Stimulated activated CD4-positive, alpha-beta T cell treated with anti-CD3 and anti-CD28 coated beads, Interleukin-2, amount 100 ng/mL, for 4 hours (primary cell): ENCODE measurements at regions not wholly inside any gene's neighbourhood (a gene's known extent, or its start where the extent isn't known, plus 50 kb on each side); places are given as distances from the start of the nearest gene placed in this dataset.

Experiments
- DNase-seq: peaks from one replicate; pipeline ENCODE4 v3.0.0-alpha.2; 2020; ENCODE audit warnings: low read depth

DNA sequence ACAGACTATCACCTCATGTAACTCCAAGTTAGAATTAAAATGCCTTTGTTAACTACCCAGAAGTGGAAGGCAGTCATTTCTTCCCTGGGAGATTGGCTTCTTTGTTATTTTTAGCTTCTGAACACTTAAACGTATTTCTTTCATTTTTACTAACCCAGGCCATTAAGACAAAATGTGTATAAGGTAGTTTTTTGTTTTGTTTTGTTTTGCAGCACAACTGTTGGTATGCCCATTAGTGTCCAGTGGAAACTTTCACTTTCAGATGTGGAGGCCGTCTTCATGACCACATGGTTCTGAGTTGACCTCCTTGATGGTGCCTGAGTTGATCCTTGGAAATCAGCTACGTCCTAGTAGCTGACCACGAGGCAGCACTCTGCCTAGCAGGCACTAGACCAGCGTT lies 264.6 kb upstream of the ZNF608 start:
- no peak for DNase-seq

DNA sequence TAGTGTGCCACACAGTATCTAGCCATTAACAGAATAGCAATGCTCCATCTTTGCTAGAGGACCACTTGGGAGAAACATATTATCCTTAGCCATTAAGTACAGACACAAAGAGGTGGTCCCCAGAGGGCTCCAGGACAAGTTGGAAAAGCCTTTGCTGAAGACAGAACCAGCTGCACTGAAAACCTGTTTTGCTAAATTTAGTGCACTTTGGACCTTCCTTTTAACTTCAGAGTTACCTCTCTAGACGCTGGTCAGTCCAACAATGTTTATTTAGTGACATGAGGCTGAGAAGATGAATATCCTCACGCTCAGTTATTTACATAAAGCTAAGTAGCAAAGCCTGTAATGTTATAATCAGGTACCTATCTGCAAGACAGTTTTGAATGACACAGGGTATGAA lies 265.0 kb upstream of the ZNF608 start:
- DNase-seq, result no peak

DNA sequence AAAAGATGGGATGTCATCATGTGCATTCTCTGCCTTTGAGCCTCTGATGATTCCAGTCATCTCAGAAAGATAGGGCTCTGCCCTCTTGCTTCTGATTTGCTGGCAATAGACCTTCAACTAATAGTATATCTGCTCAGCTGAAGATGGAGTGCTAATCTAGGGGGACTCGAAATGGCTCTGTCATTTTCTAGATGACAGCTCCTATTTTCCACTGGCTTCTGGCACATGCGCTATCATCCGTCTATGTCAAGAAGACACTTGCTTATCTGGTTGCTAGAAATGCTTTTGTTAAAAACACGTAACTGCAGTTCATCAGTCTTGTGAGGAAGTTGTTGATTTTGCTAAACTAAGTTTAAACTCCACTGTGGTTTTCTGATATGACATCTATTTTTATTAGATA lies 265.5 kb upstream of the ZNF608 start:
- DNase-seq, result no peak

DNA sequence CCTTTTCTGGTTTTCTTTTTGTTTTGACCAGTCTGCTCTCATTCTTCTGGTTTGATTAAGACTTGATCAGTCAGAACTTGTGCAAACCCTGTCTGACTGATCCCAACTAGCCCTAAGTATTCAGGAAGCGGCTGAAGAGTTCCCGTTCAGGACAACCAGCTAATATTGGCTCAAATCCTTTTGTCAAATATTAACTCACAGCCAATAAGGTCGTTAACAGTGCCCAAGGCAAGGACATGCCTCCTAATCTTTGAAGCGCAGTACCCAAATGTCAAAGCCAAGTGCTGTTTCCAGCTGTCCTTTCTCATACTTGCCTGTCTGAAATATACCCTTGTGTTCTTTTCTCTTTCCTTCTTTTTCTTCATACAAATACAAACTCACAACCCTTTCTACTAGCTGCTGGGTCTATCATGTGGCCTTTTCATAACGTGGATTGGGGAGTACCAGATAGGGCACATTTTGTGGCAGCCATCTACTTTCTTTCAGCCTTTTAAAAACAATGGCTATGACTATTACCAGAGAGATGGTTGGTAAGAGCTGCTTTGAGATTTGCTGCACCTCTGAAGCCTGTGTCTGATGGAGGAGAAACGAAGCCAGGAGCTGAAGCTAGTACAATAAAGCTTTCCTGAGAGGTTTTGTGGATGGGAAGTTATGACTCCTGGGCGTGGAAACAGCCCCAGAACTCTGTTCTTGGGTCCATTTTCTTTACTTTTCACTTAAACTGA lies 266.4 kb upstream of the ZNF608 start:
- DNase-seq, result no peak

DNA sequence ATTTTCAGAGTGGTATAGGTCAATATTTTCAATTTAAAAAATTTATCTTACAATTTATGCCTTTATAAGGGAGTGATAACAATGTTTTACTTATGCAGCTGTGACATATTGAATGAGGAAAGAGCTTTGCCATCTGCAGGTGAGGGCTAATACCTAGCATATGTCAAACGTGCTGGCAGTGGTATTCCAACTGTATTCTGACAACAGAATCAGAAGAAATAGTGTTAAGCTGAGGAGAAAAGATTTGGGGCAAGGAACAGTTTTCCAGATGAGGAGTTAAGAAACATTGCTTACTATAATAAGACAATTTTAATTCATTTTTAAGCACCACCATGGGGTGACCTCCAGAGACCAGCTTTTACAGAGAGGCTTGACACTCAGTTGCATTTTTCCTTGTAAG lies 267.8 kb upstream of the ZNF608 start:
- DNase-seq, result no peak

DNA sequence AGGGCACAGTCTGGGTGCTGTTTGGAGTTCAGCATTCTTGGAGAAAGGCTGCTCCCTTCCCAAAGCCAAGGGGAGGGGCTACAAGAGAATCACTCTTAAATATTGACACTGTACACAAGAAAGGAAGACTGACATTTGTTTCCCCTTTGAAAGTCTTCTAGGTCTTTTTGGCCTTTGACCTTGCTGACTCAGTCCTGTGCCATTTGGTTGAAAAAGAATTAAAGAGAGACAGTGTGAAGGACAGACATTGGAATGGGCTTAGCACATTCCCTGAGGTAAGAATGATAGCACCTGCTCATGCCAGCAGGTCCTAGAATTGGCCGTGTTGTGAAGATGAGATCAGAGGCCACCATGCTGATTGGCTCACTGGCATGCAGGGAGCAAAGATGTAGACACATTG lies 271.4 kb upstream of the ZNF608 start:
- DNase-seq, result no peak

DNA sequence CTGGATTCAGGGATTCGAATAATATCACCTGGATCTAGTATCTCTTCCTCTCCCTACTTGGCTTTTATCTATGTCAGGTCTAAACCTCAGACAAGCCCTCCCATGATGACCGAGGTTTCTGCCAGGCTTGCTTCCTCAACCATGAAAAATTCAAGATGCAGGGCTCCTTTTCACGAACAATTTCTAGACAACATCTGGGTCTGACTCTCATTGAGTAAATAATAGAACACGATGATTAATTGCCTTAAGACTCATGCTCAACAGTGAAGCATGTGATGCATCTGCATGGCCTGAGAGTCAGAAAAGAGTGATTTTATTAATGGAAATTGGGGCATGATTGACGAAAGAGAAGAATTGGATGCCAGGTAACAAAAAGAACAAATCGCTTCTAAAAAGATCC lies 277.2 kb upstream of the ZNF608 start:
- no peak for DNase-seq

DNA sequence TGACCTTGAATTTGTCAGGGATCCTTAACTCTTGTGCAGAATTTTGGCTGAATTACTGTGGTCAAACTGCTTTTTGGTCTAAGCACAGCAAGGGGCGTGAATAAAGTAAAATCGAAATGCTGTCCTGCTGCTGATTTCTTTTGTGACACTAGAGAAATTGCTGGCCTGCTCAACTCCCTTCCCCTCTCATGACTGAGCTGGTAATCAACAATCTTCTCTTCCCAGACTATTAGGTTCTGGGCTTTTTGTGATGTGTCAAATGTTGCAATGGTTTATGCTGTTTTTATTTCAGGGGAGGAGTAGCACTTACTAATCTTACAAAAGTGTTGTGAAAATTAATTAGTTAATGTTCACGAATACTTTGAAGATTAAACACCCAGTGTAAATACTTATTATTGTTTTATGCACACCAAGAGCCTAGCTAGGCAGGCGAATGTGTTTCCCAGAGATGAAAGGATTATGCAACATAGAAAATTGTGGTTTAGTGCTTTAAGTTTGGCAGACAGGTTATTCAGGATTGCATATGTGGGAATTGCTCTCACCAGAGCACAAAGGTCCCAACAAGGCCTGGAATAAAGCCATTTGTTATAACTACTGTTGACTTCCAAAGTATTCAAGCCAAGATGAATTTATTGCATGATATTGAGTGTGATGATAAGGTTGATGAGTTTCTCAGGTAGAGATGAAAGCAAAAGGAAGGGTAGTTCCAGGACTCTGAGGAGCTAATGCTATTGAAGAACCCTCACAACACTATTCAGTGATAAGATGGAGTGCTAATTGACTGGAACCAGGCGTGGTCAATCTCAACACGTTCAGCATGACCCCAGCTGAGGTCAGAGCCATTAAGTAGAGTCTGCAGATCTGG lies 280.7 kb upstream of the ZNF608 start:
- DNase-seq, result no peak

DNA sequence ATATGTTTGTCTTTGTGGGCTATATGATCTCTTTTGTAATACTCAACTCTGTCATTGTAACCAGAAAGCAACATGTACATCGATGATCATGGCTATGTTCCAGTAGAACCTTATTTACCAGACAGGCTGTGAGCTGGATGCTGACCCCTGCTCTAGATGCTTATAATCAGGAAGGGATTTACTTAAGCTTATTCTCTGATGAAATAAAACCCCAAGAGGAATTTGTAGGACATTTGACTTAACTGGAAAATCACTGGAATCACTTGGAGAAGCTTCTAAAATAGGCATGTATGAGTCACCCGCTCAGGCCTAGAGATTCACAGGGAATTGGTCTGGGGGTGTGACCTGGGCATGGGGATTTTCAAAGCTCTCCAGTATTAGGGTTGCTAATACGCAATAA lies 285.8 kb upstream of the ZNF608 start:
- DNase-seq, result no peak

DNA sequence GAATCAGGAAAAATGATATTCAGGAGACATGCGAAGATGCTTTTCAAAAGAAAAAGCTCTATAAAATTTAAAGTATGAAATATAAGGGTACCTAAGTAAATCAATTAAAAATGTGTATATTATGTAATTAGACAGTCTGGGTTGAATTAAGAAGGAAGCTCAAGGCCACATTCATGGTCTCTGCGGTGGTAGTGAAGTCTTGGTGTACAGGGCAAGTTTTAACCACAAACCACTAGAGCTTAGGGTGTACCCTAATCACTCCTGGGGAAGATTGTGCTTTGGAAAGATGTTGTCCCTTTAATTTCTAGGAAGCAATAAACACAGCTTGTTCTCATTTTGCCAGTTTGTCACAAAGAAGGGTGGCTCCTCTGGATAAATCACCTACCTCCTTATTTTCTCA lies 287.2 kb upstream of the ZNF608 start:
- no peak for DNase-seq

DNA sequence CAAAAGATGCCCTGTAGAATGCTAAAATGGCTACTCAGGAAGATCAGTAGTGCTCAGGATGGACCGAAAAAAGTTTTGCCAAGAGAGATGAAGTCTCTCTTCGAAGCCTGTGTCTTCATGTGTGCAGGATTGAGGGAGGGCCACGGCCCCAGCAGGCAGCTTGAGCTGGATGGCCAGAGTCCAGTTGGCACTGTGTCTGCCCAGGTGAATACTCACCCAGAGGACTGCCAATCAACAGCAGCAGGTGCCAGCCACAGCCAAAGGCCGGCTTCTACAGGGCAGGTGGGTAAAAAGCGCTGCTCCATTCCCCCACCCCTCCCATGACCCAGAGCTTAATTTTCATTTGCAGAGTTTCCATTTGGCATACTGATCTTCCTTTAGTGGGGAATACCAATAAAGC lies 287.9 kb upstream of the ZNF608 start:
- DNase-seq, result no peak

DNA sequence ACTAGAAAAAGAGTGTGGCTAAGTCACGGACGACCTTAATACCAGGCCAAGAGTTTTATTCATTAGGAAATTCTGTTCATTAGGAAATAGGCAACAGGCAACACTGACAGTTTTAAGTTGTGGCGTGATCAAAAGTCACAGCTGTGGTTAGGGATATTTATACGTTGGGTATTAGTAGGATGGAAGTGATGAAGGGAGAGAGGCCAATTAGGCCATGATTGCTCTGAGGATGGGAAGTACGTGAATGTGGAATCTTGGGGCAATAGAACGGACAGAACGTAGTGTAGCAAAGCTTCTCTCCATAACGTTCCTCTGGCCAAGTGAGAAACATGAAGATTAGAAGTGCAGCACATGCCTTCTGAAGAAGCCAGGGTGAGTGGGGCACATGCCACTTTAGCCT lies 290.1 kb upstream of the ZNF608 start:
- DNase-seq, result no peak

DNA sequence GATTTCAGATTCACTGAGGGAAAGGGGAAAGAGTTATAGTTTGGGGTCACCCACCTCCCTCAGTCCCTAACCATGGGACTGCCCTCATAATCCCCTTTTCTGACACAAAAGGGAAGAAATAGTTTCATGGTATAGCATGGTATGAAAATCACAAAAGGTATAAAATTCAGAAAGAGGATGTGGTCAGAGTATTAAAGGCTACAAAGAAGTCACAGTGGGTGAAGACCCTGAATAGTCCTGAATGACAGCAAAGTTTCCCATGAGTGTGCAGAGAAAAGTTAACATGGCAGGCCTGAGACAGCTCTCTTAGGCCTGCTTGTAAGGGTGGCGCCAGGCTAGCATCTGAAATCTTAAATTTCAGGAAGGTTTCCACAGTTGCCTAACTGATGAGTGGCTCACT lies 290.6 kb upstream of the ZNF608 start:
- DNase-seq, result no peak

DNA sequence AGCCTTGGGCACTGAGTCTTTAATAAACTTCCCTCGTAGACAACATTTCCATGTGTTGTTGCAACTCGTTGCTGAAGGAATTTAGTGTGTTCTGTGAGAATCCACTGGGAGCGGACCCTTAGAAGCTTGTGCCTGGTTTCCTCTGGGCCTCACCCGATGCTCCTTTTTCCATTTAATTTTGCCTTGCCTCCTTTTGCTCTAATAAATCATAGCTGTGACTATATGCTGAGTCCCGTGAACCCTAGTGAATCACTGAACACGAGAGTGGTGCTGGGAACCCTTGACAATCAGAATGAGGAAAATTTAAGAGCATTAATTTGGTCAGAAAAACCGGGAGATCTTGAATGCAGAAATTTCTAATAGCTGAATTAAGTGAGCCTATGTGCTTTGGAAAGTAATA lies 291.1 kb upstream of the ZNF608 start:
- DNase-seq, result no peak

DNA sequence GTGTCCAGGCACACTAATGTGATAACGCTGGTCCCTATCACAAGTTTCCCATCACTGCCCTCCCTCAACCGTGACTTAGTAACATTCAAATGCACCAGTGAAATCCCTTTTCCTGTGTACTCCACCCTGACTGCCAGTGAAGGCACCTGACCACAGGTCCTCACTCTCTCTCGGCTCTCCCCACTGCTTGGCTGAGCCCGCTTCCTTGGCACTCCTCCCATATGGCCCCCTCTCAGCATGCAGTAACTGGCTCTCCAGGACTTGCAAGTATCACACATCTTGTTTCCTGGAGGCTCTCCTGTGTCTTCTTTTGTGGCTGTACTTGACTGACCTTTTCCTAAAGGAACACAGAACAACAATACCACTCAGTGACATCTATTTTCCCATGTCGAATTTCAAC lies 292.0 kb upstream of the ZNF608 start:
- no peak for DNase-seq

DNA sequence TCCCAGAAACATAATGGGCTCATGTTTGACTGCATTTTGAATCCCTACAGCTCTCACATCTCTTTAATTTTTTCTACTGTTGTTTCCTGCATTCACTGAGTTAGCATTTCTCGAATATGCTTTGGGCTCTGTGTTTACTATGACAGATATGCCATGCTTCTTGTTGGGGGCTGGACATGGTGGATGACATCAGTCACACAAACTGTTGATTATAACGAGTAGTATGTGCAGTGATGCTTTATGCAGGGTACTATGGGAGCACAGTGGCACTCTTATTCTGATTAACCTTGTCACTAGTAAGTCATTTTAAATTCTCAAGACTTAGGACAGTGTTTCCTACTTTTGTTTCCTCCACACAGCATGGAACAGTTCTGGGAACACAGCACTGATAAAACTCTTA lies 295.4 kb upstream of the ZNF608 start:
- DNase-seq, result no peak

DNA sequence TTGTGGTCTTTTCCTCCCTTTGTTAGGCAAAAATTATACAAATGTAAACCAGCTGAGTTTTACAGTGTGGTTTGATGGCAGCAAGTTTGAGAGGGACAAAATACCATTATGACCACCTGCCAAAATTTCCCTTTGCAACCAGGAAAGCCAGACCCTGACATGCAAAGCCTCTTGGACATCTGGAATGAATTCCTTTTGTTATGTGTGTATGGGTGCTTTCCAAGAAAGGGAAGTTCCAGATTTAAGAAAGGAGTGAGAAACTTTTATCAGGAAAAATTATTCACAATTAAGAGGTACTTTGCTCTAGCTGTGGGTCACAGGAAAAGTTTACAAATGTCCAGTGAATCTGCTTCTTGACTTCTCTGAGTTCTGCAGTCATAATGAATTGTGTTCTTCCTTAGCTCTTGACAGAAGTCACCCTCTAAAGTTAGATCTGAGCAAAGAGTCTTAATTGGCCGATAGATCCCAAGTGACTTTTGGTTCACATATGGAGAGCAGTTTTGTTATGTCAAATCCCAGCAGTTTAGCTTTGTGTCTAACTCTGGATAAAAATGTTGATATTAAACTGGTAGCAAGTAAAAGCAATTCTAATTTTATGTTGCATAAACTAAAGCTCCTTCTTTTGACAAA lies 295.9 kb upstream of the ZNF608 start:
- DNase-seq, result no peak

DNA sequence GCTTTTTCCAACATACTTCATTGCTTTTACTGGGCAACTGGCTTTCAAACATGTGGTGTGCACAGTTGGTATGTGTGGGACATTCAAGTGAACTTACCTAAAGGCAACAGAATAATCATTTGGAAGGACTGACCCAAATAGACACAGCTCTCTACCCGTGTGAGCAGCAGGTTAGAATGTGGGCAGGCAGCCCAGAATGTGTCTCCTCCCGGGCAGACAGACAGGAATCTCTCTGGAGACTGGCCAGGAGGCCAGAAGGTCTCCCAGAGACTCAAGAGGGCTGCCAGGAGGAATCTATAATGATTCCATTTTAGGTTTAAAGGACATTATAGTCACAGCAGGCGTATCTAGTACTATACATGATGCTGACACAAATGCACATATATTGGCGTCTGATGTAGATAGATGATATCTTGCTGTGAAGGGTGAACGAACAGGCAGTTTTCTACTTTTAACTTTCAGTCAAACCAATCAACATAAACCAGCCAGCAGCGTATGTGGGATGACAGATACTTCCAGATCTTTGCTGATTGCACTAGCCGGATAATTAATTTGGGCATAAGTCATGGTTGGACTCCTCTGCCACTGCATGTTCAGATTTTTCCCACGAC lies 297.4 kb upstream of the ZNF608 start:
- DNase-seq, result no peak

DNA sequence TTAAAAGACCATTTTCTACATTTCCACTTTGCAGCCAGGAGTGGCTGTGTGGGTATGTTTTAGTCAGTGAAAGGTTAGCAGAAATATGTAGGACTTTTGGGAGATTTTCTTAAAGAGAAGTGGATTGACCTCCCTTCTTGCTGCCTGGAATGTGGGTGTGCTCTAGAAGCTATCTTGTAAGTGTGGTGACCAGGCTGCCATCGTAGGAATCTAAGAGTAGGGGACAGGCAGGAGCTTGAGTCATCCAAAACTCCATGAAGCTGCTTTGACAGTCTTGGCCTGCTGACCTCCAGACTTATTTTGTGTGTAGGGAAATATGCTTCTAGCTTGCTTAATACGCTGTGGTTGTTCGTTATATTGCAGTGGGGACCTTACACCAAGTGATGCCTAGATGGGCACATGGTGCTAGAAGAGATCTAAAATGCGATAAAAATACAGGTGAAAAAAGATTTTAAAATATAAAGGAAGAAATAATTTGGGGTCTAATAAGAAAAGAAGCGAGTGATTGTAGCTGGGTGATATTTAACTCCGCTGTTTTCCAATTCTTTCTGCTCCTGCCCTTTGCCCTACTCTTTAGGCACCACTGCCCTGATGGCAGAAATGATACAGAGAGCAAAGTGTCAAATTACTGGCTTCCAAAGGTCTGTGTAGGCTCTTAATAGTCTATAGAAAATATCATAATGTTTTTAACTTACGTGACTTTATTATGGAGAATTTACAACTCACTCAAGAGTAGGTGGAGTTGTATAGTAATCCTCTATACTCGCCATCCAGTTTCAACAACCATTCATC lies 298.2 kb upstream of the ZNF608 start:
- no peak for DNase-seq

DNA sequence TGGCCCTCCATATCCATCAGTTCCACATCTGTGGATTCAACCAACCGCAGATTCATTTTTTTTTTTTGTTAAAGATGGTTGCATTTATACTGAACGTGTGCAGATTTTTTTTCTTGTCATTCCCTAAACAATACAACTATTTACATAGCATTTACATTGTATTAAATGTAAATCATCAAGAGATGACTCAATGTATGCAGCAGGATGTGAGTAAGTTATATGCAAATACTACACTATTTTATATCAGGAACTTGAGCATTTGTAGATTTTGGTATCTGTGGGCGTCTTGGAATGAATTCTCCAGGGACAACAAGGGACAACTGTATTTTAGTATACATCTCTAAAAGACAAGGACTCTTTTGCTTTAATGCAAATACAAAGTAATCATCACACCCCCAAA lies 299.2 kb upstream of the ZNF608 start:
- DNase-seq, result no peak

DNA sequence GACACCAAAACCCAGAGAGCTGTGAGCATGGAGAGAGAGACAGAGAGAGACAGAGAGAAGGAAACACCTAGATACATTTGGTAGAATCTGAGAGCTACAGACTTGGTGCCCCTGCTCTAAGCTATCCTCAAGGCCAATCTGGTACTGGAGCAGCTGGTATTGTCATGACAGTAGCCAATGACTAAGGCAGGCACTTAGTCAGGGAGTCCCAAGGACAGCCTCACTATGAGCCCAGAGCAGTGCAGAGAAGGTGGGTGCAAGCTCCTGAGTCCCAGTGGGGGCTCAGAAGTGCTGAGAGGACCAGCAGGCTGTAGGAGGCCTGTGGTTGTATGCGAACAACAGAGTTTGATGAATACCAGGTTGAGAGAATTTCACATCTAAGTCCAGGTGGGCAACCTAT lies 300.4 kb upstream of the ZNF608 start:
- DNase-seq, result no peak

DNA sequence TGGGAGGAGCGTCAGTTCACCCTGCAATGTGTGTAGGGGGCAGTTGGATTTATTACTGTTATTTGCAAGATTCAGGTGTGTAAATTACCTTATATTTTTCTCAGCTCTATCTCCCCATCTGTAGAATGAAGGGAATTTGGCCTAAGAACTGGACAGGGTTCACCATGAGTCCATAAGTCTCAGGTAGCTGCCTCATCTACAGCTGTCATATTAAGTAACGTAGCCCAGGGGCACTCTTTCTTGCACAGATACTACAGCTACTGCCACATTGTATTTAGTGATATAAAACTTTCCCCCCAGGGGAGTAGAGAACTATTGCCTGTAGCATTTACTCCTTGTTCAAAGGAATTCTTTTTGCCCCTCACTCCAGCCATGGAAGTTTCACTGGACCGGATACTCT lies 301.4 kb upstream of the ZNF608 start:
- DNase-seq, result no peak
